ENCODE measurements at regions not wholly inside any gene's neighbourhood (a gene's known extent, or its start where the extent isn't known, plus 50 kb on each side); places are given as distances from the start of the nearest gene placed in this dataset.

DNA sequence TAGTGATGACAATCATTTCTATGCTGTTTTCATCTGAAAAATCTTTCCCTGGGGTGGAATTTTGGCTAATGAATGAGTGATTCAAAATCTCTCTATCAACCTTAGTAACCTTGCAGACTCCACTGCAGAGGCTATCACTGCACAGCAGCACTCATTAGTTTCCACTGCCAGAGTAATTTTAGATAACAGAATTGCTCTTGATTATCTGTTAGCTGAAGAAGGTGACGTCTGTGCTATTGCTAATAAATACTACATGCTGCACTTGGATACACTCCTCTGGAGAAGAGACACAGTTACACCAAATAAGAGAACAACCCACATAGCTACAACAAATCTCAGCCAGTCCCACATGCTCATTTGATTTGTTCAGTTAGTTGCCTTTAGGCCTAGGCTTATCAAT, 1348.4 kb downstream of the NCAM2 start:
- TF ChIP-seq, protein P1, sequence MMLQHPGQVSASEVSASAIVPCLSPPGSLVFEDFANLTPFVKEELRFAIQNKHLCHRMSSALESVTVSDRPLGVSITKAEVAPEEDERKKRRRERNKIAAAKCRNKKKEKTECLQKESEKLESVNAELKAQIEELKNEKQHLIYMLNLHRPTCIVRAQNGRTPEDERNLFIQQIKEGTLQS (IDR thresholded peaks at IDR 0.05), result no peak
- TF ChIP-seq POLR2A (IDR thresholded peaks at IDR 0.05; ENCODE audit: borderline replicate concordance, extremely low read depth, insufficient read depth, insufficient read length) (no peak), CTCF (IDR thresholded peaks at IDR 0.05 in 2 of 3, conservative IDR thresholded peaks at IDR 0.05 in 1 of 3; ENCODE audit: borderline replicate concordance in 1 of 3, insufficient read depth in 1 of 3, low read depth in 2 of 3, low read length in 2 of 3) (no peak), CEBPB (IDR thresholded peaks at IDR 0.05; ENCODE audit: low read depth) (no peak), EZH2phosphoT487 (IDR thresholded peaks at IDR 0.05; ENCODE audit: borderline replicate concordance) (no peak), CBX3 (IDR thresholded peaks at IDR 0.05; ENCODE audit: low read depth) (no peak), POLR2AphosphoS5 (IDR thresholded peaks at IDR 0.05; ENCODE audit: low read depth, low read length) (no peak)

All from HCT116 (cell line).